OCI-LY7 (cell line): ENCODE measurements at regions not wholly inside any gene's neighbourhood (a gene's known extent, or its start where the extent isn't known, plus 50 kb on each side); places are given as distances from the start of the nearest gene placed in this dataset.

Source experiments
- CTCF ChIP-seq: fragments of 200-600 bp; sonication (generic); conservative IDR thresholded peaks from 2 replicates; pipeline ENCODE4 v1.5.1; 2014; ENCODE audit warnings: mild to moderate bottlenecking, antibody characterized with exemption, low read length, moderate library complexity, mixed read lengths
- EZH2phosphoT487 ChIP-seq: fragments of 200-600 bp; sonication (generic); IDR thresholded peaks from 2 replicates; pipeline ENCODE4 v1.6.1; 2018; ENCODE audit warnings: low read depth, borderline replicate concordance, mild to moderate bottlenecking, mixed run types, antibody characterized with exemption, low read length, moderate library complexity, mixed read lengths

DNA sequence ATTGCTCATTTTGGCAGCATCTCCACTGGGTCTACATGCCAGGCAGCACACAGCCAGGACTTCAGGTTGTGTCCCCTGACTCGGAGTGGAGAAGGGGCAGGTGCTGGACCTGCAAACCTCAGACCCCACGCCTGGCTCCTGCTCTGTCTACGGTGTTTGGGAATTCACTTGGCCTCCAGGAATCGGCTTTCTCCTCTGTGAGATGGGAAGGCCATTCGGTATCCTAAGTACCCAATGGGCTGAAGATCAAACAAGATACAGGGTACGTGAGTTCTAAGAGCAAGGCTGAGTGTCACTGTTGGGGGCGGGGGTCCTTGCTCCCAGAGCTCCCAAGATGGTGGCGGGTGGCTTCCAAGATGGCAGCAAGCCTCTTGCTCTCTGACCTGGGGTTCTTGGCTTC, 73.2 kb upstream of the EN2 start:
- TF ChIP-seq CTCF (no peak), EZH2phosphoT487 (no peak)
